GM21737 (cell line): ENCODE measurements at regions not wholly inside any gene's neighbourhood (a gene's known extent, or its start where the extent isn't known, plus 50 kb on each side); places are given as distances from the start of the nearest gene placed in this dataset.
"Not testable (repeated sequence)": the region's sequence is repeated elsewhere in the genome, so short reads cannot be mapped to it uniquely, and the experiment has no call there.

ENCODE experiments used
- ATAC-seq: cut with Tn5 transposase; IDR thresholded peaks from one replicate; pipeline ENCODE4 v1.9.1; 2021; ENCODE audit warnings: mild to moderate bottlenecking, moderate library complexity; ENCODE audit not compliant: unreplicated experiment

- ATAC-seq: no peak
Measured at GRCh38 chr13:63842102-63842501, 2426.5 kb upstream of the PCDH20 start.

DNA sequence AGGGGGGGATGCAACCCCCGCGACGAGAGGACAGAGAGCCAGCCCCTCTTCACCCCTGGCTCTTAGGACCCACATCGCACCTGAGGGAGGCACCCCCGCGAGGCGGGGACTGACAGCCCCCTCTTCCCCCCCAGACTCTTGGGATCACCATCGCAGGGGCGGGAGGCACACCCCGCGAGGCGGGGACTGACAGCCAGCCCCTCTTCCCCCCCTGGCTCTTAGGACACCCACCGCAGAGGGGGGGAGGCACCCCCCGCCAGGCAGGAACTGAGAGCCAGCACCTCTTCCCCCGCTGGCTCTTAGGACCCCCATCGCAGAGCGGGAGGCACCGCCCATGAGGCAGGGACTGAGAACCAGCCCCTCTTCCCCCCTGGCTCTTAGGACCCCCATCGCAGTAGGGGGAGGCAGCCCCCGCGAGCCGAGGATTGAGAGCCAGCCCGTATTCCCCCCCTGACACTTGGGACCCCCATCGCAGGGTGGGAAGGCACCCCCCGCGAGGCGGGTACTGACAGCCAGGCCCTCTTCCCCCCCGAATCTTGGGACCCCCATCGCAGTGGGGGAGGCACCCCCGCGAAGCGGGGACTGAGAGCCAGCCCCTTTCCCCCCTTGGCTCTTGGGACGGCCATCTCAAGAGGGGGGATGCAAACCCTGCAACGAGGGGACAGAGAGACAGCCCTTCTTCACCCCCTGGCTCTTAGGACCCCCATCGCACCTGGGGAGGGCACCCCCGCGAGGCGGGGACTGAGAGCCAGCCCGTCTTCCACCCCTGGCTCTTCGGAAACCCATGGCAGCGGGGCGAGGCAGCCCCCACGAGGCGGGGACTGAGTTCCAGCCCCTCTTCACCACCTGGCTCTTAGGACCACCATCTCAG lies 2425.1 kb upstream of the PCDH20 start:
- no peak for ATAC-seq

DNA sequence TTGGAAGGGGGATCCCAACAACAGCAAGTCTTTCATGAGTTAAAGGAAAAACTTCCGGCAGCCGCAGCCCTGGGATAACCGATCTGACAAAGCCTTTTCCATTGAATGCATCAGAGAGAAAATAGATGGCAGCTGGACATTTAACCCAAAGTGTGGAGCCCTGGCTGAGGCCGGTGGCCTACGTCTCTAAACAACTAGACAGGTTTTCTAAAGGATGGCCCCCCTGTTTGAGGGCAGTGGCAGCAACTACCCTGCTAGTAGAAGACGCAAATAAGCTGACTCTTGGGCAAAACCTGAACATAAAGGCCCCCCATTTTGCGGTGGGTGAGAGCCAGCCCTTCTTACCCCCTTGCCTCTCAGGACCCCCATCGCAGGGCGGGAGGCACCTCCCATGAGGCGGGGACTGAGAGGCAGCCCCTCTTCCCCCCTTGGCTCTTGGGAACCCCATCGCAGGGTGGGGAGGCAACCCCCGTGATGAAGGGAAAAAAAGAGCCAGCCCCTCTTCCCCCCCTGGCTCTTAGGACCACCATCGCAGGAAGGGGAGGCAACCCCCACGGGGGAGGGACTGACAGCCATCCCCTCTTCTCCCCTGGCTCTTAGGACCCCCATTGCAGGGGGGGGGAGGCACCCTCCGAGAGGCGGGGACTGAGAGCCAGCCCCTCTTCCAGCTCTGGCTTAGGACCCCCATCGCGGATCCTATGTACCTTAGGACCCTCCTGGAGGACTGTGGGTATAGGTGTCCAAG lies 2422.9 kb upstream of the PCDH20 start:
- ATAC-seq: no peak

DNA sequence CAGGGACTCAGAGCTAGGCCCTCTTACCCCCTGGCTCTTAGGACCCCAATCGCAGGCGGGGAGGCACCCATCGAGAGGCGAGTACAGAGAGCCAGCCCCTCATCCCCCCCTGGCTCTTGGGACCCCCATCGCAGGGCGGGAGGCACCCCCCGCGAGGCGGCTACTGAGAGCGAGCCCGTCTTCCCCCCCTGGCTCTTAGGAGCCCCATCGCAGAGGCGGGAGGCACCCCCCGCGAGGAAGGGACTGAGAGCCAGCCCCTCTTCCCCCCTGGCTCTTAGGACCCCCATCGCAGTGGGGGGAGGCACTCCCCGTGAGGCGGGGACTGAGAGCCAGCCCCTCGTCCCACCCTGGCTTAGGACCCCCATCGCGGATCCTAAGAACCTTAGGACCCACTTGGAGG lies 2422.1 kb upstream of the PCDH20 start:
- ATAC-seq: not testable (repeated sequence)

- ATAC-seq: not testable (repeated sequence)
Measured at GRCh38 chr13:63829609-63830008, 2414.0 kb upstream of the PCDH20 start.

DNA sequence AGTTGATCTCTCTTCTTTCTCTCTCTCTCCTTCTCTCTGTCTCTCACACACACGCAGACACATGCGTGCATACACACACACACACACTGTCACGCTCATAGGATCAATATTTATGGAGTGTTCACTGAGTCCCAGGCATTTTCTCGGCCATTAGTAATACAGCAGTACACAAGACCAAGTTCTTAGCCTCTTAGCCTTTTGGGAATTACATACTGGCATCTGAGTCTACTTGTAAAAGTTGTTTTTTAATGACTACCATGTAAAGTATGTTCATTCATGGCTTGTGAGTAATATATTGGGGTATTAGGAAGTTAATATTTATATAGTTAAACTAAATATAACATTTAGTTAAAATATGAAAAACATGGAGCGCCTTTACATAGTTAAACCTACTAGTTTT lies 2406.1 kb upstream of the PCDH20 start:
- ATAC-seq: not testable (repeated sequence)

GRCh38 chr13:63811428-63812004 lies 2395.9 kb upstream of the PCDH20 start:
- ATAC-seq: not testable (repeated sequence)

DNA sequence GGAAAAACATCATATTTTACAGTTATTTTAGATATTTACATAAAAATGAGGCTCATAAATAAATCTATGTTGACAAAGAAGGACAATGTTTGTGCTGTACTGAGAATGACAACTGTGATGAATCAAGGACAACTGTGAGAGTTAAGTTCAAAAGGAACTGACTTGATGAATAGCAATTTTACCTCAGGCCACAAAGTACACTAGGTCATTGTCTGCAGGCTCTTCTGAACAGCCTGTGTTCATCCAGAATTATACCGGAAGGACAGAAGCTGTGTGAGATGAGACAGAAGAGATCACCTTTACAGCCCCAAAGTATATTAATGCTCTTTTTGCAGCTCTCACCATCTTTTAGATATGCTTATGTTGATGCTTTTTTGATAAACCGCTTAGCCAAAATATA lies 2375.5 kb upstream of the PCDH20 start:
- ATAC-seq: not testable (repeated sequence)

- ATAC-seq: no peak
Measured at GRCh38 chr13:63774133-63774532, 2358.5 kb upstream of the PCDH20 start.

DNA sequence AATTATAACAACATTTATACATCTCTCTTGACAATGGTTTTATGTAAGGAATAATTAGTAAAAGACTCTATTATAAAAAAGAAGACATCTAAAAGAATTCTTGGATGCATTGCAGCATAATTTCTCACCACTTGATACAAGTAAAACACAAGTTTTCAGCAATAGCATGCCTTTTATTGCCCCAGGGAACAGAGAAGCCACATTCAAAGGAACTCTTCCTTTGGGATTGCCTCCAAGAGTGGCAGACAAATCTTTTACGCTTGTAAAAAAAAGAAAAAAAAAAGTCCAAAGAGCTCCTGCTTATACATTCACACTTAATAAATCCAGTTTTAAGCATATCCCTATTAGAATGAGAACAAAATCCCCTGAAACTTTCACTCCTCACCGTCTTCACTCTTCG lies 2357.8 kb upstream of the PCDH20 start:
- ATAC-seq: no peak

- not testable (repeated sequence) for ATAC-seq
Measured at GRCh38 chr13:63757683-63758082, 2342.0 kb upstream of the PCDH20 start.

- ATAC-seq: not testable (repeated sequence)
Measured at GRCh38 chr13:63749857-63750256, 2334.2 kb upstream of the PCDH20 start.

- ATAC-seq: not testable (repeated sequence)
Measured at GRCh38 chr13:63741814-63742101, 2326.1 kb upstream of the PCDH20 start.

- no peak for ATAC-seq
Measured at GRCh38 chr13:63741029-63741813, 2325.6 kb upstream of the PCDH20 start.

GRCh38 chr13:63739112-63739735 lies 2323.6 kb upstream of the PCDH20 start:
- not testable (repeated sequence) for ATAC-seq

DNA sequence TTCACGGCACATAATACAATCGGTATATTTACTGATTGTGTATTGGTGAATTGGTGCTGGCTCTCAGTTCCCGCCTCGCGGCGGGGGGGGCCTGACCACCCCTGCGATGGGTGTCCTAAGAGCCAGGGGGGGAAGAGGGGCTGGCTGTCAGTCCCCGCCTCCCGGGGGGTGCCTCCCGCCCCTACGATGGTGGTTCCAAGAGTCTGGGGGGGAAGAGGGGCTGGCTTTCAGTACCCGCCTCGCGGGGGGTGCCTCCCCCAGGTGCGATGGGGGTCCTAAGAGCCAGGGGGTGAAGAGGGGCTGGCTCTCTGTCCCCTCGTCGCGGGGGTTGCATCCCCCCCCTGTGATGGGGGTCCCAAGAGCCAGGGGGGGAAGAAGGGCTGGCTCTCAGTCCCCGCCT lies 2321.8 kb upstream of the PCDH20 start:
- ATAC-seq: no peak

DNA sequence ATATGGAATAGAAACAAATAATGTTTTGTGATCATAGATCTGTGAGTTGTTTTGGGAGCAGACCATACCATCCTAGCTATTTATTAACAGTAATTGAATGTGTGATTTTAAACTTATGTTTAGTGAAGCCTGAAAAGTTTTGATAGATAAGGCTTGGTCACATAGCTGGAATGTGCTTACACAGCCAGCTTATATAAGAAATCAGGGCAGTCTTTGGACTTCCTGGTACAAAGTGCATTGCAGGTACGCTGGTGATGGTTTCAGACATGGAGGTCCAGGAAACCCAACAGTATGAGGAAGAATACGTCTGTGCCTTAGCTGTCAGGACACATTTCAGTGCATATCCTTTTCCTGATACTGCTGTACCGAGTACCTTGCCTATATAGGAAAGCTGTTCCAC lies 2316.2 kb upstream of the PCDH20 start:
- ATAC-seq: no peak

- not testable (repeated sequence) for ATAC-seq
Measured at GRCh38 chr13:63712159-63712558, 2296.5 kb upstream of the PCDH20 start.

- ATAC-seq: no peak
Measured at GRCh38 chr13:63706751-63707150, 2291.1 kb upstream of the PCDH20 start.

- no peak for ATAC-seq
Measured at GRCh38 chr13:63704521-63704920, 2288.9 kb upstream of the PCDH20 start.

GRCh38 chr13:63700350-63700749 lies 2284.7 kb upstream of the PCDH20 start:
- no peak for ATAC-seq
